ENCODE measurements at regions not wholly inside any gene's neighbourhood (a gene's known extent, or its start where the extent isn't known, plus 50 kb on each side); places are given as distances from the start of the nearest gene placed in this dataset.

DNA sequence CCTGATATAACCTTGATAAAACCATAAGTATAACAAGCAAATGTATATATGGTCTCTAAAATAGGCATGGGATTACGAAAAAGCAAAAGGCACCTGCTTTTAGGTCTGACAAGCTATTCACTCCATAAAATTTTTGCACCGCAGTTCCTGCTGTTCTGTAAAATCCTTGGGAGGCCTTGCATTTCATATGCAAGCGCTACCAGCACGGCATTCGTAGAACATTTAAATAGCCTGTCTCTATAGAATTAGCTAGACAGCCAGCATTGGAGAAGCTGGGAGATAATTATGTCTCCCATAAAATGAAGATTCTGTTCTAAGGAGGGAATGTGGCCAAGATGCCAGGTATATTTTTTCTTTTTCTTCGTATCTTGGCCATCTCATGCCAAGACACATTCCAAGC is 64.5 kb upstream of the ATXN1 start:
- no peak overlapping the region for H3K18ac ChIP-seq (ENCODE audit: insufficient read length, low read depth, low read length)
- H3K4ac ChIP-seq (ENCODE audit: low read depth, low read length), result no peak overlapping the region
- H2BK120ac ChIP-seq (ENCODE audit: low read depth, low read length, poor library complexity, severe bottlenecking), result no peak overlapping the region
- H4K20me1 ChIP-seq (ENCODE audit: control insufficient read depth, insufficient read depth, insufficient read length), result no peaks in the 10 kb centered on the region
- H3K4me2 ChIP-seq (ENCODE audit: insufficient read depth, insufficient read length, low read length), result no peak overlapping the region
- H3K9me3 ChIP-seq (ENCODE audit: control insufficient read depth, low read depth, low read length), result no peaks in the 10 kb centered on the region
- H2BK15ac ChIP-seq (ENCODE audit: low read depth, low read length), result no peak overlapping the region
- H3K4me1 ChIP-seq (ENCODE audit: insufficient read depth, low read length), result peaks cover 2% of the 10 kb centered on the region
- no peak overlapping the region for H3K14ac ChIP-seq (ENCODE audit: insufficient read depth, low read length)
- H3K27me3 ChIP-seq (ENCODE audit: insufficient read depth, low read length), result no peaks in the 10 kb centered on the region
- H3K79me2 ChIP-seq (ENCODE audit: insufficient read depth, low read length), result no peaks in the 10 kb centered on the region
- Mint-ChIP-seq H3K9me3 (no peaks in the 10 kb centered on the region; a peak in 1 of 5 replicates), H3K27me3 (ENCODE audit: low read depth) (no peaks in the 10 kb centered on the region; the same call in 1 of the 2 replicates), H3K27ac (no peak overlapping the region), H3K36me3 (ENCODE audit: insufficient read depth in 1 of 3, low read depth in 3 of 3) (no peaks in the 10 kb centered on the region), H3K4me3 (no peak overlapping the region), H3K4me1 (peaks cover 7 to 9% of the 10 kb centered on the region in 2 experiments)
- H3K56ac ChIP-seq (ENCODE audit: insufficient read length, low read depth, low read length), result no peak overlapping the region
- no peak overlapping the region for H3T11ph ChIP-seq (ENCODE audit: low read length)
- H3K79me1 ChIP-seq (ENCODE audit: insufficient read depth, low read depth, low read length, poor library complexity, severe bottlenecking), result no peaks in the 10 kb centered on the region
- no peak overlapping the region for H4K5ac ChIP-seq (ENCODE audit: insufficient read length, low read depth, low read length)
- H2AK5ac ChIP-seq (ENCODE audit: insufficient read length, low read length), result no peak overlapping the region
- no peak overlapping the region for H2BK5ac ChIP-seq (ENCODE audit: insufficient read length, low read length)
- no peak overlapping the region for H2AFZ ChIP-seq (ENCODE audit: low read length)
- no peak overlapping the region for H4K8ac ChIP-seq (replicated peaks; ENCODE audit: insufficient read length, low read depth, low read length)
- H3K23me2 ChIP-seq (ENCODE audit: insufficient read length, low read depth, low read length, poor library complexity, severe bottlenecking), result no peaks in the 10 kb centered on the region
- H2BK20ac ChIP-seq (ENCODE audit: low read depth, low read length, poor library complexity, severe bottlenecking), result no peak overlapping the region
- no peak for DNase-seq
- H4K91ac ChIP-seq (ENCODE audit: insufficient read length, low read depth, low read length), result no peak overlapping the region
- no peak overlapping the region for H3K27ac ChIP-seq (ENCODE audit: insufficient read length, low read depth, low read length)
- no peak overlapping the region for H2BK12ac ChIP-seq (ENCODE audit: insufficient read length, low read depth, low read length)
- no peak overlapping the region for H3K9ac ChIP-seq (ENCODE audit: extremely low read depth, insufficient read length, low read length)
- H3K23ac ChIP-seq (ENCODE audit: insufficient read length, low read depth, low read length), result no peak overlapping the region
- TF ChIP-seq, protein P1, sequence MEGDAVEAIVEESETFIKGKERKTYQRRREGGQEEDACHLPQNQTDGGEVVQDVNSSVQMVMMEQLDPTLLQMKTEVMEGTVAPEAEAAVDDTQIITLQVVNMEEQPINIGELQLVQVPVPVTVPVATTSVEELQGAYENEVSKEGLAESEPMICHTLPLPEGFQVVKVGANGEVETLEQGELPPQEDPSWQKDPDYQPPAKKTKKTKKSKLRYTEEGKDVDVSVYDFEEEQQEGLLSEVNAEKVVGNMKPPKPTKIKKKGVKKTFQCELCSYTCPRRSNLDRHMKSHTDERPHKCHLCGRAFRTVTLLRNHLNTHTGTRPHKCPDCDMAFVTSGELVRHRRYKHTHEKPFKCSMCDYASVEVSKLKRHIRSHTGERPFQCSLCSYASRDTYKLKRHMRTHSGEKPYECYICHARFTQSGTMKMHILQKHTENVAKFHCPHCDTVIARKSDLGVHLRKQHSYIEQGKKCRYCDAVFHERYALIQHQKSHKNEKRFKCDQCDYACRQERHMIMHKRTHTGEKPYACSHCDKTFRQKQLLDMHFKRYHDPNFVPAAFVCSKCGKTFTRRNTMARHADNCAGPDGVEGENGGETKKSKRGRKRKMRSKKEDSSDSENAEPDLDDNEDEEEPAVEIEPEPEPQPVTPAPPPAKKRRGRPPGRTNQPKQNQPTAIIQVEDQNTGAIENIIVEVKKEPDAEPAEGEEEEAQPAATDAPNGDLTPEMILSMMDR (conservative IDR thresholded peaks at IDR 0.05), result no peak
- whole genome bisulfite sequencing (ENCODE audit: extremely low coverage, insufficient read length, low lambda C conversion rate), result no CpG with 5 or more reads among the region's 6 CpGs
